GM18517 (cell line): ENCODE measurements at regions not wholly inside any gene's neighbourhood (a gene's known extent, or its start where the extent isn't known, plus 50 kb on each side); places are given as distances from the start of the nearest gene placed in this dataset.

Source experiments
- ATAC-seq: cut with Tn5 transposase; IDR thresholded peaks from one replicate; pipeline ENCODE4 v1.9.1; 2021; ENCODE audit warnings: mild to moderate bottlenecking, moderate library complexity; ENCODE audit not compliant: unreplicated experiment

- no peak for ATAC-seq
Observed at GRCh38 chr18:38022234-38022633, 456.6 kb upstream of the CELF4 start.

GRCh38 chr18:38019292-38019691, 453.7 kb upstream of the CELF4 start:
- ATAC-seq = no peak

- ATAC-seq = no peak
Observed at GRCh38 chr18:38010971-38011857, 445.6 kb upstream of the CELF4 start.

GRCh38 chr18:38010037-38010436, 444.4 kb upstream of the CELF4 start:
- ATAC-seq = no peak

GRCh38 chr18:38009320-38009719, 443.7 kb upstream of the CELF4 start:
- no peak for ATAC-seq

- no peak for ATAC-seq
Observed at GRCh38 chr18:38007676-38008330, 442.2 kb upstream of the CELF4 start.

- ATAC-seq = no peak
Observed at GRCh38 chr18:38007026-38007425, 441.4 kb upstream of the CELF4 start.

GRCh38 chr18:38006541-38006940, 440.9 kb upstream of the CELF4 start:
- no peak for ATAC-seq

- ATAC-seq = no peak
Observed at GRCh38 chr18:37997695-37998094, 432.1 kb upstream of the CELF4 start.

- no peak for ATAC-seq
Observed at GRCh38 chr18:37987901-37988300, 422.3 kb upstream of the CELF4 start.

GRCh38 chr18:37986665-37987064, 421.1 kb upstream of the CELF4 start:
- no peak for ATAC-seq

- no peak for ATAC-seq
Observed at GRCh38 chr18:37985126-37985525, 419.5 kb upstream of the CELF4 start.

- ATAC-seq = no peak
Observed at GRCh38 chr18:37980556-37980955, 415.0 kb upstream of the CELF4 start.

- ATAC-seq = no peak
Observed at GRCh38 chr18:37975446-37975845, 409.8 kb upstream of the CELF4 start.

- ATAC-seq = no peak
Observed at GRCh38 chr18:37967261-37967660, 401.7 kb upstream of the CELF4 start.

GRCh38 chr18:37965572-37965970, 400.0 kb upstream of the CELF4 start:
- no peak for ATAC-seq

- no peak for ATAC-seq
Observed at GRCh38 chr18:37964885-37965571, 399.4 kb upstream of the CELF4 start.

GRCh38 chr18:37963837-37964236, 398.2 kb upstream of the CELF4 start:
- no peak for ATAC-seq

GRCh38 chr18:37962316-37962966, 396.8 kb upstream of the CELF4 start:
- no peak for ATAC-seq

GRCh38 chr18:37958499-37958898, 392.9 kb upstream of the CELF4 start:
- no peak for ATAC-seq

GRCh38 chr18:37956902-37957301, 391.3 kb upstream of the CELF4 start:
- no peak for ATAC-seq
